Nephron (organoid): ENCODE measurements at regions not wholly inside any gene's neighbourhood (a gene's known extent, or its start where the extent isn't known, plus 50 kb on each side); places are given as distances from the start of the nearest gene placed in this dataset.
A peak's percentile ranks its signal among the peaks of the same experiment; 100 is the strongest.
"Not testable (repeated sequence)": the region's sequence is repeated elsewhere in the genome, so short reads cannot be mapped to it uniquely, and the experiment has no call there.

ENCODE experiments used
- H3K27ac Mint-ChIP-seq, 3 experiments: 2 replicates each; pipeline ENCODE4 v1.8.0; 2020; ENCODE audit warnings: mixed read lengths in 3 of 3, mild to moderate bottlenecking in 2 of 3, moderate library complexity in 1 of 3
- H3K27me3 Mint-ChIP-seq: 2 replicates; pipeline ENCODE4 v1.8.0; 2021; ENCODE audit warnings: low read depth, mild to moderate bottlenecking, moderate library complexity, mixed read lengths
- H3K36me3 Mint-ChIP-seq: 2 replicates; pipeline ENCODE4 v1.8.0; 2020; ENCODE audit warnings: low read depth, mixed read lengths
- H3K4me1 Mint-ChIP-seq: 2 replicates; pipeline ENCODE4 v1.8.0; 2020; ENCODE audit warnings: mixed read lengths
- H3K4me3 Mint-ChIP-seq, 3 experiments: 2 replicates each; pipeline ENCODE4 v1.8.0; 2020; ENCODE audit warnings: mild to moderate bottlenecking in 3 of 3, mixed read lengths in 3 of 3, moderate library complexity in 2 of 3
- H3K9me3 Mint-ChIP-seq: 2 replicates; pipeline ENCODE4 v1.8.0; 2020; ENCODE audit warnings: mixed read lengths
- TF ChIP-seq, protein P1 (sequence below), 3 experiments: fragments of 200-600 bp; sonication (generic); IDR thresholded peaks; one replicate each; pipeline ENCODE4 v1.5.0; 2021; ENCODE audit warnings: antibody characterized with exemption in 3 of 3; ENCODE audit not compliant: unreplicated experiment in 3 of 3

DNA sequence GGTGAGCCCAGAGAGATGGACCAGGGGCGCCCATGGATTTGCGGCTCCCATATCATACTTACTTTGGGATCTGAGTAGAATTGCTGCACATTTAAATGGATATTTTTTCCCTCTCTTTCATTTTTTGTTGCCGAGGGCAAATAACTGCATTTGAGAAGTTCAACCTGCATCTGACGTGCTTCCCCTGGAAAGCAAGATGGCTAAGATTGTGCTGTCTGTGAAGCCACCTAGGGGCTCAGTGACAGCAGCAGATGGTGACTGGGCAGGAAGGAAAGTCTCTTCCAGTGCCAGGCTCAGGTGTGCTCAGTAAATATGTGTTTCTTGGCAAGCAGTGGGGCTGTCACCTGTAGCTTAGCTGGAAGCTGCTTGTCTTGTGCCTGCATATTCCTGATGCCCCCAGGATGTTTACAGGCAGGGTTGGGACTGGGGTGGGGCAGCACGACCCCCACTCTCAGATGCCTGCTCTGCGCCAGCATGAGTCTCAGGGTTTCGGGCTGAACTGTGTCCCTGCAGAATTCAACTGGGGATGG, 59.8 kb upstream of the ETV3 start:
- H3K4me1 Mint-ChIP-seq: no peaks in the 10 kb centered on the region
- no peak overlapping the region for H3K27ac Mint-ChIP-seq
- H3K27me3 Mint-ChIP-seq: peaks cover 17% of the 10 kb centered on the region
- H3K4me3 Mint-ChIP-seq: no peak overlapping the region
- no peaks in the 10 kb centered on the region for H3K9me3 Mint-ChIP-seq
- no peaks in the 10 kb centered on the region for H3K36me3 Mint-ChIP-seq
- TF ChIP-seq, protein P1, sequence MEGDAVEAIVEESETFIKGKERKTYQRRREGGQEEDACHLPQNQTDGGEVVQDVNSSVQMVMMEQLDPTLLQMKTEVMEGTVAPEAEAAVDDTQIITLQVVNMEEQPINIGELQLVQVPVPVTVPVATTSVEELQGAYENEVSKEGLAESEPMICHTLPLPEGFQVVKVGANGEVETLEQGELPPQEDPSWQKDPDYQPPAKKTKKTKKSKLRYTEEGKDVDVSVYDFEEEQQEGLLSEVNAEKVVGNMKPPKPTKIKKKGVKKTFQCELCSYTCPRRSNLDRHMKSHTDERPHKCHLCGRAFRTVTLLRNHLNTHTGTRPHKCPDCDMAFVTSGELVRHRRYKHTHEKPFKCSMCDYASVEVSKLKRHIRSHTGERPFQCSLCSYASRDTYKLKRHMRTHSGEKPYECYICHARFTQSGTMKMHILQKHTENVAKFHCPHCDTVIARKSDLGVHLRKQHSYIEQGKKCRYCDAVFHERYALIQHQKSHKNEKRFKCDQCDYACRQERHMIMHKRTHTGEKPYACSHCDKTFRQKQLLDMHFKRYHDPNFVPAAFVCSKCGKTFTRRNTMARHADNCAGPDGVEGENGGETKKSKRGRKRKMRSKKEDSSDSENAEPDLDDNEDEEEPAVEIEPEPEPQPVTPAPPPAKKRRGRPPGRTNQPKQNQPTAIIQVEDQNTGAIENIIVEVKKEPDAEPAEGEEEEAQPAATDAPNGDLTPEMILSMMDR (IDR thresholded peaks at IDR 0.05; ENCODE audit: unreplicated experiment in 3 of 3): no peak

DNA sequence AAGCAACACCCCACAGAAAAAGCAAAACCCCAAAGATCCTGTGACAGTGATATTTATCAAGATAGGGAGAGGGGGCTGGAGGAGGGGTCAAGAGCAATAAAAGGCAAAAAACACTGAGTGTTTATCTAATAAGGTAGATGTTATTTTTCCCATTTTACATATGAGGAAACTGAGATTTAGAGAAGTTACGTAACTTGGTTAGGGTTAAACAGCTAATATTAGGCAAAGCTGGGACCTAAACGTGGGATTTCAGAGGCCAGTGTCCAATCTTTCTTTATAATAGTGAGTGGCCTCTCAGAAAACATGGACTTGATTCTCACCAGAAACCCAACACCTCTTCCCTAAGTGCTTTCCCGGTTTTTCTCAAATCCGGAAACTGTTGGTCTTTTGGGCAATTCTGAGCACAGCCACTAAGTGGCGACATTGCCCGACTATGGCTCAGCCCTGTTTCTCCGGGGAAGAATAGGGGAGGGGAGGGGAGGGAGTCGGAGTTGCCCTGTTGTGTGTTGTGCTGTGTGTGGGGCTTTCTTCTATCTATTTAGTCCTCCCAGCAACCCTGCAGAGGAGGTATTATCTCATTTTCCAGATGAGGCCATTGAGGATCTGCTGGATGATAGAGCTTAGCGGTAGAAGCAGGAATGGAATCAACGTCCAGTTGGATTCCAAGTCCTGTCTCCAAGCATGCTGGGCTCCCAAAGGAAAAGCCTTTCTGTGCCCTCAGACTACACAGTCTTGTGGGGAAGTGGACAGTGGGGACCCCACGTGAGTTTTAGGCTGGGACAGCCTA, 58.7 kb upstream of the ETV3 start:
- TF ChIP-seq, protein P1 (IDR thresholded peaks at IDR 0.05; ENCODE audit: unreplicated experiment in 3 of 3): peak; percentile 30 to 45 (median 39)
- H3K4me1 Mint-ChIP-seq, H3K4me3 Mint-ChIP-seq, H3K27me3 Mint-ChIP-seq, H3K27ac Mint-ChIP-seq, H3K36me3 Mint-ChIP-seq, H3K9me3 Mint-ChIP-seq: not testable (repeated sequence)

DNA sequence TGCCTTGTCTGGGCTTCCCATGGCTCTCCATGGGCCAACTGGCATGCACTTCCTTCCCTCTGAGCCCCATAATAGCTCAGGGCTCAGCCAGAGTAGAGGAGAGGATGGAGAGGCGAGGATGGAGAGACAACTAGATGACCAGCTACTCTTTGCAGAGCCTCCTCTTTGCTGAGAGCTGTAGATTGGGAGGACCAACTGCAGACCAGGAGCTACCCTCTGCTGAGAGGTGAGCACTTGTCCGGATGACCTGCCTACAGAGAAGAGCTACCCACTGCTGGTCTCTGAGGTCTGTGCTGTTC, 58.0 kb upstream of the ETV3 start:
- H3K9me3 Mint-ChIP-seq: no peaks in the 10 kb centered on the region
- H3K27ac Mint-ChIP-seq: no peak overlapping the region
- H3K27me3 Mint-ChIP-seq: peaks cover 10% of the 10 kb centered on the region
- no peaks in the 10 kb centered on the region for H3K4me1 Mint-ChIP-seq
- no peaks in the 10 kb centered on the region for H3K36me3 Mint-ChIP-seq
- TF ChIP-seq, protein P1 (IDR thresholded peaks at IDR 0.05; ENCODE audit: unreplicated experiment in 3 of 3): no peak
- H3K4me3 Mint-ChIP-seq: no peak overlapping the region

DNA sequence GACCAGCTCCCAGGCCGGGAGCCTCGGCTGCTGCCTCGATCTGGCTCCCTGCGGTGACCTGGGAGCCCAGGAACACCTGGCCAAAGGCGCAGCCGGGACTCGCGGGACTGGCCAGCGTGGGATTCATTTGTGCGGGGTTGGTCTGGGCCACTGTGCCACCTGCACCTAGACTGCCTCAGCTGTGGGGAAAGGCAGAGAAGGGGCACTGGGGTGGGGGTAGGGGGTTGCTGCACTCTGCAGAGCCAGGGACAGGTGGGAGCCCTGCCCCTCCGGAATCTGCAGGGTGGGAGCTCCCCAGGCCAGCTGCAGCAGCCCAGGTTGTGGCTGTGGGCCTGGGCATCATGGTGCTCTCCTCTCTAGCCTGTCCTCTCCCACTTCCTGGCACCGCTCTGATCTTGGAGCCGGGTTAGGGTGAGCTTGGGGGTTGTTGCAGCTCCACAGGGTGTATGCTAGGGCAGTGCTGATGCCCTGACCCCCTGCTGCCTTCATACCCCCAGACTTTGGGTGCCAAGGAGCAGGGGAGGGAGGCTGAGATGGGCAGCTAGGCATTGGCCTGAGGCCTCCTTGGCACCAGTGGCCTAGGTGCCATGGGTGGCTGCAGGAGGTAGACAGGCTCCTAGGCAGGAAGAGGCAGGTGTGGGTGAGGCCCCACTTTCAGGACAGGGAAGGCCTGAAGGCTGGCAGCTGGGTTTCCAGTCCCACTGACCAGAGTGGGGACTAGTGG, 57.5 kb upstream of the ETV3 start:
- no peaks in the 10 kb centered on the region for H3K36me3 Mint-ChIP-seq
- no peaks in the 10 kb centered on the region for H3K4me1 Mint-ChIP-seq
- no peak overlapping the region for H3K4me3 Mint-ChIP-seq
- H3K27ac Mint-ChIP-seq: no peak overlapping the region
- no peaks in the 10 kb centered on the region for H3K9me3 Mint-ChIP-seq
- H3K27me3 Mint-ChIP-seq: peaks cover 10% of the 10 kb centered on the region
- TF ChIP-seq, protein P1 (IDR thresholded peaks at IDR 0.05; ENCODE audit: unreplicated experiment in 3 of 3): no peak

DNA sequence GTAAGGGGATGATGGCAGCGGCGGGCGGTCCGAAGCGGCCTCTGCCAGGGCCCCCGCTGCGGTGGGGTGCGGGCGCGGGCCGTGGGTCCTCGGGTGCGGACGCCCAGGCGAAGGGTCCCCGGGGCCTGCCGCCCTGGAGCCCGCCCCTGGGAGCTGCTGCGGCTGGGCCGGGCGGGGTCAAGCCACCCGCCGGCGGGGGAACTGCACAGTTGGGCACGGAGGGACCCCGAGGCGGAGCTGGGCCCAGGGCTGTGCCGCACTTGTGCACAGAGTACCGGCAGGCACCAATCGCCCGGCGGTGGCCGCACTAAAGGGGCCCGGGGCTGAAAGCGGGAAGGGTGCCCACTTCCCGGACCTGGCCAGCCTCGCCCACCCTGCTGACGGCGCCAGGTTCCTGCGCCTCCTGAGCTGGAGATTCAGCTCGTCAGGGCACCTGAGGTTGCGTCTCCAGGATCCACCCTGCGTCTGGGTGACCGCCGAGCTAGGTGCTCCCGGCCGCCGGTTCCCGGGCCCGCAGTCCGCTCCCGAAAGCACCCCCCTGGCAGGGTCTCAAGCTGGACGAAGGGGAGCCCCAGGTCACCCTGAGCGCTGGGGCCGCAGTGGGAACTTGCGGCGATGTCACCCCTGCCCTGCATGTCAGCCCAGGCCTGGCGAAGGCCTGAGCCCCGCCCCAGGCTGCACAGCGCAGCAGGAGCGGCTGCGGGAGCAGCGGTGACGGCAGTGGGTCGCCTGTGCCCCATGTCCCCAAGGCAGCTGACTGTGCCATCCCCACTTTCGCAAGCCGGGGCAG, 56.7 kb upstream of the ETV3 start:
- Mint-ChIP-seq H3K27ac (no peak overlapping the region), H3K4me1 (no peaks in the 10 kb centered on the region), H3K36me3 (no peaks in the 10 kb centered on the region), H3K27me3 (peaks cover 12% of the 10 kb centered on the region), H3K4me3 (no peak overlapping the region), H3K9me3 (no peaks in the 10 kb centered on the region)
- TF ChIP-seq, protein P1 (IDR thresholded peaks at IDR 0.05; ENCODE audit: unreplicated experiment in 3 of 3): no peak
